ENCODE measurements at regions not wholly inside any gene's neighbourhood (a gene's known extent, or its start where the extent isn't known, plus 50 kb on each side); places are given as distances from the start of the nearest gene placed in this dataset.

- Histone ChIP-seq H3K4me3 (no peak overlapping the region), H3K4me1 (no peaks in the 10 kb centered on the region), H3K9me3 (no peaks in the 10 kb centered on the region), H3K4me2 (no peak overlapping the region), H3K27ac (no peak overlapping the region)
- TF ChIP-seq NPAS2 (CRISPR knock-in tag; IDR thresholded peaks at IDR 0.05; ENCODE audit: borderline replicate concordance) (no peak), ZSCAN20 (CRISPR knock-in tag; IDR thresholded peaks at IDR 0.05) (no peak), ZNF302 (CRISPR knock-in tag; IDR thresholded peaks at IDR 0.05) (no peak), RAD21 (conservative IDR thresholded peaks at IDR 0.05 in 1 of 2, IDR thresholded peaks at IDR 0.05 in 1 of 2) (no peak), HDAC2 (IDR thresholded peaks at IDR 0.05) (no peak)
- TF ChIP-seq, protein P1, sequence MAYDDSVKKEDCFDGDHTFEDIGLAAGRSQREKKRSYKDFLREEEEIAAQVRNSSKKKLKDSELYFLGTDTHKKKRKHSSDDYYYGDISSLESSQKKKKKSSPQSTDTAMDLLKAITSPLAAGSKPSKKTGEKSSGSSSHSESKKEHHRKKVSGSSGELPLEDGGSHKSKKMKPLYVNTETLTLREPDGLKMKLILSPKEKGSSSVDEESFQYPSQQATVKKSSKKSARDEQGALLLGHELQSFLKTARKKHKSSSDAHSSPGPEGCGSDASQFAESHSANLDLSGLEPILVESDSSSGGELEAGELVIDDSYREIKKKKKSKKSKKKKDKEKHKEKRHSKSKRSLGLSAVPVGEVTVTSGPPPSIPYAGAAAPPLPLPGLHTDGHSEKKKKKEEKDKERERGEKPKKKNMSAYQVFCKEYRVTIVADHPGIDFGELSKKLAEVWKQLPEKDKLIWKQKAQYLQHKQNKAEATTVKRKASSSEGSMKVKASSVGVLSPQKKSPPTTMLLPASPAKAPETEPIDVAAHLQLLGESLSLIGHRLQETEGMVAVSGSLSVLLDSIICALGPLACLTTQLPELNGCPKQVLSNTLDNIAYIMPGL (CRISPR knock-in tag; IDR thresholded peaks at IDR 0.05; ENCODE audit: borderline replicate concordance), result no peak
- ATAC-seq (no peak), DNase-seq (ENCODE audit: low read depth in 1 of 2, low spot score in 1 of 2) (no peak), FAIRE-seq (no peak)
- ChIA-PET POLR2A (no interaction called here), CTCF (no interaction called here)
- 0% methylated on average over 1 of the region's 1 CpG for WGBS (ENCODE audit: missing lambda C conversion rate)
These were observed 271.6 kb upstream of the BMP2 start for GRCh38 chr20:6495907-6496306.

DNA sequence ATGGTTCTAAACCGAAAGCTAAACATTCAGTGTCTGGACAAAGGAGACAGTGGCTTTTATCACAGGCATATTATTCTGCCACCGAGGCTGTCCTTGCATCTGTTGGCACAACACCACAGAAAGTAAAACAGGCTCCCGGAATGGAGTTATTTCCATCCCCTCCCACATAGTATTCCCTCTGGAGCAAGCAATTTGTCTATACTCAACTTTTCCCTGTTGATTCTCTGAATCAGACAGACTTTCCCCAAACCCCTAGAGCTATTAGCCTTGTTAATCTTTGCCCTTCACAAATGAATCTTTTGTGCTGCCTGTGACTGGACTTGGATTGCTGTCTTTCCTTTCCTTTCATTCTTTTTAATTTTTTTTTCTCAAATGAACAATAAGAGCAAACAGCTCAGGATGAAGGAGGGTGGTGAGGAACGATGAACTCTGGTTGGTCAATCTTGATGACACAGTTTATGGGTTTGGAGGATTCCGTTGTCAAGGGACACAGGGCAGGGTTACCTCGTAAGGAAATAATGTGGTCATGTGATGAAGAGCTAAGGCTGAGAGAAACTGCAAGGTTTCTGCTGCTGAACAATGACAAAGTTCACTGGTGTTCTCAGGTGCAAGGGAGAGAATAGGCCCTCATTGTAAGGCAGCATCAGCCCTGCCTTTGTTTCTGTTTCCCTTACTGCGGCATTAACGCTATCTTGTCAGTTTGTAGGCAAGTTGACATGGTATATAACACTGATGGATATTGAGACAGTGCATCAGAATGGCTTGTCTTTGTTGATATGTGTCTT lies 275.0 kb upstream of the BMP2 start:
- Histone ChIP-seq H3K4me3 (no peak overlapping the region), H3K27ac (no peak overlapping the region), H3K9me3 (no peaks in the 10 kb centered on the region), H3K4me1 (no peaks in the 10 kb centered on the region), H3K4me2 (no peak overlapping the region)
- WGBS (ENCODE audit: missing lambda C conversion rate), result 6% methylated on average over 8 of the region's 8 CpGs
- ChIA-PET POLR2A (no interaction called here), CTCF (interaction anchor here (1.0 to 1.5 kb wide), 2 partner anchors 11 to 41 kb away, joined by 3 read pairs; no protein-coding TSS in a partner anchor)
- no peak for TF ChIP-seq NR3C1 (IDR thresholded peaks at IDR 0.05)
- TF ChIP-seq, protein P2, sequence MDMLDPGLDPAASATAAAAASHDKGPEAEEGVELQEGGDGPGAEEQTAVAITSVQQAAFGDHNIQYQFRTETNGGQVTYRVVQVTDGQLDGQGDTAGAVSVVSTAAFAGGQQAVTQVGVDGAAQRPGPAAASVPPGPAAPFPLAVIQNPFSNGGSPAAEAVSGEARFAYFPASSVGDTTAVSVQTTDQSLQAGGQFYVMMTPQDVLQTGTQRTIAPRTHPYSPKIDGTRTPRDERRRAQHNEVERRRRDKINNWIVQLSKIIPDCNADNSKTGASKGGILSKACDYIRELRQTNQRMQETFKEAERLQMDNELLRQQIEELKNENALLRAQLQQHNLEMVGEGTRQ (IDR thresholded peaks at IDR 0.05), result no peak
- TF ChIP-seq BHLHE40 (IDR thresholded peaks at IDR 0.05; ENCODE audit: low read depth, low read length), result no peak
- TF ChIP-seq CBX2 (IDR thresholded peaks at IDR 0.05; ENCODE audit: borderline replicate concordance, low read depth), result no peak
- no peak for TF ChIP-seq GATA3 (IDR thresholded peaks at IDR 0.05; ENCODE audit: borderline replicate concordance)
- ATAC-seq (no peak), DNase-seq (ENCODE audit: low read depth in 1 of 2, low spot score in 1 of 2) (no peak), FAIRE-seq (peak; percentile 13)

- Histone ChIP-seq H3K4me3 (no peak overlapping the region), H3K4me1 (no peaks in the 10 kb centered on the region), H3K4me2 (no peak overlapping the region), H3K27ac (no peak overlapping the region), H3K9me3 (no peaks in the 10 kb centered on the region)
- no peak for ATAC-seq
- no peak for DNase-seq (ENCODE audit: low read depth in 1 of 2, low spot score in 1 of 2)
- FAIRE-seq, result no peak
- 27% methylated on average over 3 of the region's 3 CpGs for WGBS (ENCODE audit: missing lambda C conversion rate)
- TF ChIP-seq CHD2 (IDR thresholded peaks at IDR 0.05; ENCODE audit: low read length, partially characterized antibody), result no peak
- TF ChIP-seq REST (IDR thresholded peaks at IDR 0.05), result peak; percentile 50
- ChIA-PET CTCF (no interaction called here), POLR2A (no interaction called here)
These were observed 276.6 kb upstream of the BMP2 start for GRCh38 chr20:6490849-6491248.

Measured in A549 (cell line).